ENCODE measurements at regions not wholly inside any gene's neighbourhood (a gene's known extent, or its start where the extent isn't known, plus 50 kb on each side); places are given as distances from the start of the nearest gene placed in this dataset.
"Not testable (repeated sequence)": the region's sequence is repeated elsewhere in the genome, so short reads cannot be mapped to it uniquely, and the experiment has no call there.

GRCh38 chr5:86407711-86408110, 210.0 kb upstream of the COX7C start:
- DNase-seq (ENCODE audit: low read depth in 2 of 2): no peak

- DNase-seq (ENCODE audit: low read depth in 2 of 2): no peak
Measured at GRCh38 chr5:86411596-86411995, 206.1 kb upstream of the COX7C start.

DNA sequence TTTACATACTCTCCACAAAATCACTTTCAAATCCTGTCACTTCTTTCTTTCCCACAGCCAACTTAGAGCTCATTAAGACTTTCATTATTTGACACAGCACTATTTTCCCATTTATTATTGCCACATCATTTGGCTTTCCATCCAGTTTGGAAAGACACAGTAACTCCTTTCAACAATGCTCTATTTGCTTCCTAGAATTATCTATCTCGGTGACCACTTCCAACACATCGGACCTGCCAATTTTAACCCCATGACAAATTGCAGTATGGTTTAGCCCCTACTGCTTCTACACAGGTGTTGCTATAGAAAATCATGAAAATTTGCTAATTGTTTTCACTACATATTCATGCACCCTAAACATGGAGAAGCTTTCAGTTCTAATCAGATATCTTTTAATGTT, 190.6 kb upstream of the COX7C start:
- DNase-seq (ENCODE audit: low read depth in 2 of 2): no peak

- no peak for DNase-seq (ENCODE audit: low read depth in 2 of 2)
Measured at GRCh38 chr5:86439593-86440110, 178.1 kb upstream of the COX7C start.

- DNase-seq (ENCODE audit: low read depth in 2 of 2): no peak
Measured at GRCh38 chr5:86442036-86442745, 175.6 kb upstream of the COX7C start.

- no peak for DNase-seq (ENCODE audit: low read depth in 2 of 2)
Measured at GRCh38 chr5:86447362-86447761, 170.4 kb upstream of the COX7C start.

- DNase-seq (ENCODE audit: low read depth in 2 of 2): no peak
Measured at GRCh38 chr5:86452251-86452650, 165.5 kb upstream of the COX7C start.

DNA sequence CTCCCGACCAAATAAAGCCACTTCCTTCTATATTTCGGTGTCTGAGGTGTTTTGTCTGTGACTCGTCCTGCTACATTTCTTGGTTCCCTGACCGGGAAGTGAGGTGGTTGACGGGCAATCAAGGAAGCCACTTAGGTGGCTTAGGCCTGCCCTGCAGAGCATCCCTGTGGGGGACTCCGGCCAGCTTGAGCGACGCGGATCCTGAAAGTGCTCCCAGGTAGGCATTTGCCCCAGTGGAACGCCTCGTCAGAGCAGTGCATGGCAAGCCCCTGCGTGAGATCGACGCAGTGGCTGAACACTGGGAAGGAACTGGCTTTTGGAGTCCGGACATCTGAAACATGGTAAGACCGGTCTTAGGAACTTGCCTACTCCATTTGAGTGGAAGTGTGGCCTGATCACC, 157.2 kb upstream of the COX7C start:
- no peak for DNase-seq (ENCODE audit: low read depth in 2 of 2)

DNA sequence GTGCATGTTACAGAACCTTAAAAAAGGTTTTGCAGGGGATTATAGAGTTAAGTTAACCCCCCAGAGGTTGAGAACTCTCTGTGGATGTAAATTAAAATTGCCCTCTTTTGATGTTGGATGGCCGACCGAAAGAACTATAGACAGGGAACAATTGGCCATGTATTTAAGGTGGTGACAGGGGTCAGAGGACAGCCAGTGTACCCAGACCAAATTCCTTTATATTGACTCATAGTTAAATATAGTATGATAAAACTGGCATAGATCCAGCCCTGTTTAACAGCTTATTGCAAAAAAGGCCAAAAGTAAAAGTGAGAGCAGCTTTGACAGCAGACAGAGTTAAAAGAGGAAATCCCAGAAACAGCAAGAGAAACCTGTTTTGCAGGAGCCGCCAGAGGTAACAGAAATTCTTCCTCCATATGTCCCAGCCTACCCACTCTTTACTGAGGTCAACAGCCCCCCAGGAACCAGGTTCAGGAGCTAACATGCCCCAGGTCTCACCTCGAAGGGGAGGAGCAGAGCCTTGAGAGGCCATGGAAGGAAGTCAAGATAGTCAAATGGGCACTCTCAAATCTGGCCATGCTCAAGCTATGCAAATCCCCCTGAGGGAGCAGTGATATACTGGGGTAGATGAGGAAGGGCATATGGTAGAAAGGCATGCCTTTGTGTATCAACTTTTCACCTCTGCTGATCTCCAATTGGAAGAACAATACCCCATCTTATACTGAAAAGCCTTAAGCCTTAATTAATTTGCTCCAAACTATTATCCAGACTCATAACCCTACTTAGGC, 156.4 kb upstream of the COX7C start:
- no peak for DNase-seq (ENCODE audit: low read depth in 2 of 2)

DNA sequence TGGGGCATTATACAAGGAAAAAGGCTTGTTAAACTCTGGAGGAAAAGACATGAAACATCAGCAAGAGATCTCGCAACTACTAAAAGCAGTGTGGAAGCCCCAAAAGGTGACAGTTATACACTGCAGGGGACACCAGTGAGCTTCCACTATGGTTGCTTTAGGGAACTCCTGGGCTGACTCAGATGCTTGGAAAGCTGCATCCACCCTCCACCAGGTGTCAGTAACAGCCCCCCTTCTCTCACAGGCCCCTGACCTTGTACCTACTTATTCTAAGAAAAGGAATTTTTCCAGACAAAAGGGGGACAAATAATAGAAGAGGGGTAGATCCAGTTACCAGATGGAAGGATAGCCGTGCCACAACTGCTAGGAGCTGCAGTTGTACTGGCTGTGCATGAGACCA, 154.4 kb upstream of the COX7C start:
- DNase-seq (ENCODE audit: low read depth in 2 of 2): no peak

DNA sequence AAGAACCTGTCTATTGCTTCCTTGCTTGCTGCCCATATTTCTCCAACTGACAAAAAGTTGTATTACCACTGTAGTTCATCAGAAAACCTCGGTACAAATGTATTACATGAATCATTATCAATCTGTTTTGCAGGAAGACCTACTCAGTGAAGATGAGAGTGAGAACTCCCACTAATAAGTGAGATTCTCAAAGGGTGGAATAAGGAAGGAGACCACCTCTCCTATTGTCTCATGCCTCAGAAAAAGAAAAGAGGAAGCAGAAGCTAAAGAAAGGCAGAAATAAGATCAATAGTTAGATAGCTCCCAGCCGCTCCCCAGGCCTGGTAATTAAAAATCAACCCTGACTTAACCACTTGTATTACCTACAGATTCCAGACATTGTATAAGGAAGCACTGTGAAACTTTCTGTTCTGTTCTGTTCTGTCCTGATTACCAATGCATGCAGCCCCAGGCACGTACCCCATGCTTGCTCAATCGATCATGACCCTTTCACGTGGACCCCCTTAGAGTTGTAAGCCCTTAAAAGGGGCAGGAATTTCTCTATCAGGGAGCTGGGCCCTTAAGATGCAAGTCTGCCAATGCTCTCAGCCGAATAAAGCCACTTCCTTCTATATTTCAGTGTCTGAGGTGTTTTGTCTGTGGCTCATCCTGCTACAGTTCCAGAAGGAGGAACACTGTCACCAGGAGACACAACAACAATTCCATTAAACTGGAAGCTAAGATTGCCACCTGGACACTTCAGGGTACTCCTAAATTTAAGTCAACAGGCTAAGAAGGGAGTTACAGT, 152.5 kb upstream of the COX7C start:
- DNase-seq (ENCODE audit: low read depth in 2 of 2): no peak

- not testable (repeated sequence) for DNase-seq (ENCODE audit: low read depth in 2 of 2)
Measured at GRCh38 chr5:86466721-86467120, 151.0 kb upstream of the COX7C start.

- DNase-seq (ENCODE audit: low read depth in 2 of 2): no peak
Measured at GRCh38 chr5:86482008-86482407, 135.7 kb upstream of the COX7C start.

GRCh38 chr5:86493777-86494176, 124.0 kb upstream of the COX7C start:
- DNase-seq (ENCODE audit: low read depth in 2 of 2): no peak

DNA sequence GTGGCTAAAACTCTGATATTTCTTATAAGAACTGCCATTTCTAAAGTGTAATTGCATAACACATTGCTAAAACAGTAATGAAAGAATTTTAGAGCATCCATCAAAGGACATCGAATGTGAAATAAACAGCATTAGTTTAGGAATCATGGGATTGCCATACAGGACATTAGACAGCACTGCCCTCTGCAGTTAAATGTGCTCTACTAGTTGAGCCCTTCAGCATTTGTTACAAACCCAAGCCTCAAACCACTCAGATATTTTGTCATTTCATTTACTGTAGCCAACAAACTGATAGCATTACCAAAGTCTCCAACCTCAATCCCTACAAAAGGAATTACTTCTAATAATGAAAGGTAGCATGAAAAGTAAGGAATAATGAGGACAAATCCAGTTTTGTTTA, 116.8 kb upstream of the COX7C start:
- no peak for DNase-seq (ENCODE audit: low read depth in 2 of 2)

GRCh38 chr5:86507574-86507973, 110.2 kb upstream of the COX7C start:
- DNase-seq (ENCODE audit: low read depth in 2 of 2): no peak

DNA sequence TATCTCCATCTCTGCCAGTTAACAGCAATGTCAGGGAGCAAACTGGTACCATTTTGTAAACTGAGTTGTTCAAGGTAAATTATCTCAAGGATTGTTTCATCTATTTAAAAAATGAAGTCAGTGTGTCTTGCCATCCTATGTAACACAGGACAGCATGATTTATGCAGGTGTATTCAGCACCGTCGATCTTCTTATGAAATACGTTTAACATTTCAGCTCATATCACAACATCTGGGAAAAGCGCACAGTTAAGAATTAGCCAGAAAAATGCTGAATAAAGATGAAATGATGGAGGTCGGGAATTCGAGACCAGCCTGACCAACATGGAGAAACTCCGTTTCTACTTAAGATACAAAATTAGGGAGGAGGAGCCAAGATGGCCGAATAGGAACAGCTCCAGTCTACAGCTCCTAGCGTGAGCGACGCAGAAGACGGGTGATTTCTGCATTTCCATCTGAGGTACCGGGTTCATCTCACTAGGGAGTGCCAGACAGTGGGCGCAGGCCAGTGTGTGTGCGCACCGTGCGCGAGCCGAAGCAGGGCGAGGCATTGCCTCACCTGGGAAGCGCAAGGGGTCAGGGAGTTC, 107.3 kb upstream of the COX7C start:
- not testable (repeated sequence) for DNase-seq (ENCODE audit: low read depth in 2 of 2)

DNA sequence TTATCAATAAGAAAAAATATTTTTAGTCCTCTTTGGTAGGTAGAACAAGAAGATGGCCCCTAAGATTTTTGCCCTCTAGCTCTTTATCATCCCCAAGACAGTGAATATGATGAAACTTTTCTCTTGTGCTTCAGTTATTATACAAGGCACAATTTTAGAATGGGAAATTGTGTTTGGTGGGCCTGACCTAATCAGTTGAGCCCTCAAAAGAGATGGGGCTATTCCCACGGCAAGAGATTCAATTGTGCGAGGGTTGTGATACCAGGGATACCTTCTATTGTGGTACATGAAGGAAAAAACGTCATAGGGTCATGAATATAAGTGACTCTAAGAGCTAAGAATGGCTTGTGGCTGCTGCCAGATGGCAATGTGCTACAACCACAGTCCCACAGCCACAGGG, 94.0 kb upstream of the COX7C start:
- DNase-seq (ENCODE audit: low read depth in 2 of 2): no peak

- DNase-seq (ENCODE audit: low read depth in 2 of 2): no peak
Measured at GRCh38 chr5:86525622-86526021, 92.1 kb upstream of the COX7C start.

DNA sequence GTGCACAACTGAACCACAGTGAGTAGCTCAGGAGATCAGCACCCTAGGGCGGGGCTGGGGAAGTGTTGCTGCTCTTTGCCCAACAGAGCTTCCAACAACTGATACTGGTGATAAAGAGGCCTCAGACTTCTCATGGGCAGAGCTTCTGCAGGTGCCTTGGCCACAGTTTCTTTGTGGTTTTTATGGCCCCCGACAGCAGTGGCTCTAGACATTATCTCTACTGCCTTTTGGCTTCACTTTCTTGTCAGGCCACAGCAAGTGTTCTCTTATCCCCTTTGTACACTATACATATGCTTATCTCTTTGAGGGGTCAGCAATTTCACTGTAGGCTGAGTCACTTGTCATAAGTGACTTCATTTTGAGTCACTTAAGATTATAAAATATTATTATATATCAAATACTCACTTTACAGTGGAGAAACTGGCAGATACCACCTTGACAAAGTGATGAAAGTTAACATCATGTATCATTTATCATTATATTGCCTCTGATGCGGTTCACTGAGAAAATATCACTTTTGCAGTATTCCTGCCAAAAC, 90.9 kb upstream of the COX7C start:
- DNase-seq (ENCODE audit: low read depth in 2 of 2): no peak

- no peak for DNase-seq (ENCODE audit: low read depth in 2 of 2)
Measured at GRCh38 chr5:86532429-86532828, 85.3 kb upstream of the COX7C start.

GRCh38 chr5:86536396-86536795, 81.3 kb upstream of the COX7C start:
- DNase-seq (ENCODE audit: low read depth in 2 of 2): no peak

Data from fibroblast of skin of left quadriceps (primary cell).